ENCODE measurements at regions not wholly inside any gene's neighbourhood (a gene's known extent, or its start where the extent isn't known, plus 50 kb on each side); places are given as distances from the start of the nearest gene placed in this dataset.

DNA sequence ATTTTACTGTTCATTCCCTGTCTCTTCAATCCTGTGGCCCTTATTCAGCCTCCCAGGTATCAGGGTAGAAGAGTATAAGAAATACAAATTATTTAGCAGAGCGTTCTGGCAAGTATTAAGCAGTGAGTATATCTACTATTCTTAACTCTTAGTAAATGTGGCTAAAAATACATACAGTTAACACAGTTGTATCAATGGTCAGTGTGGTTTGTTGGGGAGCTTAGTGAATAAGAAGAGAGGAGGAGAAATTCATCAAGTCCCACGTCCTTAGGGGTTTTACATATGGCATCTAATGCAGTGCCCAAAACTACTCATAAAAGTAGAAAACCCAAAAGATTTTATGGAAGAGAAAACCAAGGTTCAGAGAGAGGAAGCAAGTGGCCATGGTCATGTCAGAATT, 691.0 kb upstream of the SGCG start:
- Histone ChIP-seq H3K4me3 (no peak overlapping the region), H3K36me3 (no peaks in the 10 kb centered on the region), H3K27me3 (no peaks in the 10 kb centered on the region), H3K4me1 (no peaks in the 10 kb centered on the region), H3K9me3 (peaks cover 0 to 9% (median 0%) of the 10 kb centered on the region in 12 donors), H3K27ac (no peak overlapping the region)
- DNase-seq (no peak), ATAC-seq (no peak)
- 53 to 58% (median 56%) methylated on average over 2 of the region's 2 CpGs for WGBS, 4 donors
- TF ChIP-seq, protein P1, sequence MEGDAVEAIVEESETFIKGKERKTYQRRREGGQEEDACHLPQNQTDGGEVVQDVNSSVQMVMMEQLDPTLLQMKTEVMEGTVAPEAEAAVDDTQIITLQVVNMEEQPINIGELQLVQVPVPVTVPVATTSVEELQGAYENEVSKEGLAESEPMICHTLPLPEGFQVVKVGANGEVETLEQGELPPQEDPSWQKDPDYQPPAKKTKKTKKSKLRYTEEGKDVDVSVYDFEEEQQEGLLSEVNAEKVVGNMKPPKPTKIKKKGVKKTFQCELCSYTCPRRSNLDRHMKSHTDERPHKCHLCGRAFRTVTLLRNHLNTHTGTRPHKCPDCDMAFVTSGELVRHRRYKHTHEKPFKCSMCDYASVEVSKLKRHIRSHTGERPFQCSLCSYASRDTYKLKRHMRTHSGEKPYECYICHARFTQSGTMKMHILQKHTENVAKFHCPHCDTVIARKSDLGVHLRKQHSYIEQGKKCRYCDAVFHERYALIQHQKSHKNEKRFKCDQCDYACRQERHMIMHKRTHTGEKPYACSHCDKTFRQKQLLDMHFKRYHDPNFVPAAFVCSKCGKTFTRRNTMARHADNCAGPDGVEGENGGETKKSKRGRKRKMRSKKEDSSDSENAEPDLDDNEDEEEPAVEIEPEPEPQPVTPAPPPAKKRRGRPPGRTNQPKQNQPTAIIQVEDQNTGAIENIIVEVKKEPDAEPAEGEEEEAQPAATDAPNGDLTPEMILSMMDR (IDR thresholded peaks at IDR 0.05), result no peak
- TF ChIP-seq POLR2A (IDR thresholded peaks at IDR 0.05), result no peak
- intact Hi-C loops (cut with DNase I), result no loop called here

GRCh38 chr13:22495819-22496218, 685.0 kb upstream of the SGCG start:
- Histone ChIP-seq H3K27ac (no peak overlapping the region), H3K27me3 (no peaks in the 10 kb centered on the region), H3K36me3 (no peaks in the 10 kb centered on the region), H3K9me3 (peaks cover 0 to 9% (median 0%) of the 10 kb centered on the region in 12 donors), H3K4me3 (no peak overlapping the region), H3K4me1 (peaks cover 0 to 3% (median 0%) of the 10 kb centered on the region in 12 donors)
- no peak for DNase-seq
- no peak for ATAC-seq
- no peak for TF ChIP-seq POLR2A (IDR thresholded peaks at IDR 0.05)
- TF ChIP-seq, protein P1 (IDR thresholded peaks at IDR 0.05), result no peak
- intact Hi-C loops (cut with DNase I), result no loop called here
- 85 to 90% (median 87%) methylated on average over 4 of the region's 4 CpGs for WGBS, 4 donors

- TF ChIP-seq, protein P1 (IDR thresholded peaks at IDR 0.05), result no peak
- TF ChIP-seq POLR2A (IDR thresholded peaks at IDR 0.05), result no peak
- Histone ChIP-seq H3K36me3 (no peaks in the 10 kb centered on the region), H3K9me3 (peaks cover 0 to 9% (median 0%) of the 10 kb centered on the region in 12 donors), H3K4me3 (no peak overlapping the region), H3K27ac (no peak overlapping the region), H3K27me3 (no peaks in the 10 kb centered on the region), H3K4me1 (peaks cover 0 to 3% (median 0%) of the 10 kb centered on the region in 12 donors)
- DNase-seq (no peak), ATAC-seq (no peak)
- WGBS, 4 donors, result 73 to 83% (median 82%) methylated on average over 17 of the region's 17 CpGs
- intact Hi-C loops (cut with DNase I), result no loop called here
Measured at GRCh38 chr13:22496803-22497508, 683.8 kb upstream of the SGCG start.

DNA sequence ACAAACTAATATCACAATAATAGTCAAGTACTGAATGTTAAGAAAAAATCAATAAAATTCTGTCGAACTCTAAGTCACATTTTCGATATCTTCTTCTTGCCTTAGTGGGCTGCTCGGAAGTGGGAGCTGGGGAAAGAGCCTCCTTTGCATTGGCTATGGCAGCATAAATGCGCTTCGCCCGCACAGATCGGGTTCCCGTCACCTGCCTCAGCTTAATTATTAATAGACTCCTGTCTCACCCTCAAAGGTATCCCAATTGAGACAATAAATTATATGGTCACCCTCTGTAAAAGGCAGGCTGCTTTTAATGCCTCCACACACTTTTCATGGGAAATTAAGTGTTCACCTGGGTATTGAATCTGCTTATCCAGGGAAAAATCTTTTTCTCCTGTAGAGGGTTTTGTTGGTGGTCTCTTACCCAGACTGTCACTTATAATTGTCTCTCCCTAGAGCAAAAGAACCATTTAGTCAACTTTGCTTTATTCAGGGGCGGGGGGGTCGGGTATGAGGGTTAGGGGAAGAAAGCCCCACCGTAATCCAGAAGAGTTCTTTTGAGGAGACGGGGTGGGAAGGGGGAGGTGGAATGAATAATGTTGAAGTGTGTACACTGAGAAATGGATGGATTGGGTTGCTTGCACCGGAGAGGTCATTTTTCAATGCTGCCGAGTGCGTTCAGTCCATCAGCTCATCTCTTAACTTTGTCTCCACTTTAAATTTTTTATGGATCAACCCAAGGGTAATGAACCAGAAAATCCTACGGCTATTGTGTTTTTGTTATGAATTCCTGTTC, 682.6 kb upstream of the SGCG start:
- no peak overlapping the region for H3K27ac ChIP-seq
- no peak overlapping the region for H3K4me3 ChIP-seq
- no peaks in the 10 kb centered on the region for H3K27me3 ChIP-seq
- TF ChIP-seq, protein P1 (IDR thresholded peaks at IDR 0.05), result no peak
- no peak for TF ChIP-seq POLR2A (IDR thresholded peaks at IDR 0.05)
- H3K9me3 ChIP-seq, result peaks cover 0 to 6% (median 0%) of the 10 kb centered on the region in 12 donors
- intact Hi-C loops (cut with DNase I), result no loop called here
- no peaks in the 10 kb centered on the region for H3K36me3 ChIP-seq
- DNase-seq (no peak), ATAC-seq (no peak)
- WGBS, 4 donors, result 87 to 94% (median 91%) methylated on average over 16 of the region's 16 CpGs
- H3K4me1 ChIP-seq, result peaks cover 0 to 3% (median 0%) of the 10 kb centered on the region in 12 donors
